Hepatocyte (in vitro differentiated cells): ENCODE measurements at regions not wholly inside any gene's neighbourhood (a gene's known extent, or its start where the extent isn't known, plus 50 kb on each side); places are given as distances from the start of the nearest gene placed in this dataset.

ENCODE experiments used
- DNase-seq: peaks from one replicate; pipeline ENCODE4 v3.0.0-alpha.2; 2016; ENCODE audit warnings: low spot score
- H2AFZ ChIP-seq: fragments of 200-600 bp; sonication (generic); 2 replicates; pipeline ENCODE4 v1.6.0; 2016; ENCODE audit warnings: antibody characterized with exemption, mild to moderate bottlenecking
- H3K27ac ChIP-seq: fragments of 200-600 bp; sonication (generic); 2 replicates; pipeline ENCODE4 v1.5.1; 2016; ENCODE audit warnings: mild to moderate bottlenecking
- H3K27me3 ChIP-seq: fragments of 200-600 bp; sonication (generic); 2 replicates; pipeline ENCODE4 v1.6.1; 2016
- H3K36me3 ChIP-seq: fragments of 200-600 bp; sonication (generic); replicated peaks from 2 replicates; pipeline ENCODE4 v1.5.1; 2016; ENCODE audit warnings: low read depth; ENCODE audit not compliant: insufficient read depth
- H3K4me1 ChIP-seq: fragments of 200-600 bp; sonication (generic); 2 replicates; pipeline ENCODE4 v1.5.1; 2016; ENCODE audit warnings: mild to moderate bottlenecking, moderate library complexity; ENCODE audit not compliant: insufficient read depth
- H3K4me2 ChIP-seq: fragments of 200-600 bp; sonication (generic); 2 replicates; pipeline ENCODE4 v1.6.0; 2016
- H3K4me3 ChIP-seq: fragments of 200-600 bp; sonication (generic); 2 replicates; pipeline ENCODE4 v1.5.1; 2016; ENCODE audit warnings: mild to moderate bottlenecking
- H3K79me2 ChIP-seq: fragments of 200-600 bp; sonication (generic); 2 replicates; pipeline ENCODE4 v1.6.0; 2017; ENCODE audit warnings: mild to moderate bottlenecking
- H3K9me2 ChIP-seq: fragments of 200-600 bp; sonication (generic); replicated peaks from 2 replicates; pipeline ENCODE4 v1.6.0; 2017; ENCODE audit warnings: mild to moderate bottlenecking; ENCODE audit not compliant: insufficient read depth
- H3K9me3 ChIP-seq: fragments of 200-600 bp; sonication (generic); 2 replicates; pipeline ENCODE4 v1.5.1; 2016; ENCODE audit warnings: low read depth, mild to moderate bottlenecking
- H4K20me1 ChIP-seq: fragments of 200-600 bp; sonication (generic); 2 replicates; pipeline ENCODE4 v1.6.0; 2016; ENCODE audit warnings: mild to moderate bottlenecking; ENCODE audit not compliant: insufficient read depth, poor library complexity, severe bottlenecking
- CTCF ChIP-seq: fragments of 200-600 bp; sonication (generic); IDR thresholded peaks from 2 replicates; pipeline ENCODE4 v1.5.1; 2016; ENCODE audit warnings: antibody characterized with exemption, mild to moderate bottlenecking; ENCODE audit not compliant: poor library complexity
- EZH2 ChIP-seq: fragments of 200-600 bp; sonication (generic); IDR thresholded peaks from 2 replicates; pipeline ENCODE4 v1.6.1; 2016; ENCODE audit warnings: antibody characterized with exemption, mild to moderate bottlenecking, borderline replicate concordance
- EZH2phosphoT487 ChIP-seq: fragments of 200-600 bp; sonication (generic); IDR thresholded peaks from one replicate; pipeline ENCODE4 v1.6.1; 2018; ENCODE audit warnings: antibody characterized with exemption, mild to moderate bottlenecking, low read depth, moderate library complexity; ENCODE audit not compliant: unreplicated experiment, severe bottlenecking
- WGBS: methylation state at CpG from one replicate; pipeline ENCODE4 v1.1.6; 2016; ENCODE audit warnings: low lambda C conversion rate; ENCODE audit errors: missing lambda C conversion rate; 5-methylcytosine and 5-hydroxymethylcytosine counted together

GRCh38 chr11:134887896-134888295, 475.9 kb upstream of the B3GAT1 start:
- Histone ChIP-seq H3K36me3 (no peaks in the 10 kb centered on the region), H3K27ac (no peak overlapping the region), H3K4me3 (no peak overlapping the region), H2AFZ (no peak overlapping the region), H3K27me3 (peaks cover 21% of the 10 kb centered on the region), H3K79me2 (no peaks in the 10 kb centered on the region), H3K9me2 (no peaks in the 10 kb centered on the region), H4K20me1 (no peaks in the 10 kb centered on the region), H3K4me2 (no peak overlapping the region), H3K9me3 (no peaks in the 10 kb centered on the region), H3K4me1 (no peaks in the 10 kb centered on the region)
- no peak for TF ChIP-seq CTCF
- TF ChIP-seq EZH2phosphoT487 = no peak
- no peak for TF ChIP-seq EZH2
- WGBS = 81% methylated on average over 4 of the region's 4 CpGs
- DNase-seq = no peak

- Histone ChIP-seq H3K4me1 (no peaks in the 10 kb centered on the region), H3K4me3 (no peak overlapping the region), H3K4me2 (no peak overlapping the region), H3K9me3 (no peaks in the 10 kb centered on the region), H3K79me2 (no peaks in the 10 kb centered on the region), H3K36me3 (no peaks in the 10 kb centered on the region), H4K20me1 (no peaks in the 10 kb centered on the region), H3K27me3 (peaks cover 25% of the 10 kb centered on the region), H3K9me2 (no peaks in the 10 kb centered on the region), H2AFZ (no peak overlapping the region), H3K27ac (no peak overlapping the region)
- 80% methylated on average over 8 of the region's 8 CpGs for WGBS
- no peak for DNase-seq
- TF ChIP-seq EZH2 (no peak), CTCF (no peak), EZH2phosphoT487 (no peak)
These were observed 471.4 kb upstream of the B3GAT1 start for GRCh38 chr11:134883484-134883883.

- Histone ChIP-seq H3K27me3 (peaks cover 21% of the 10 kb centered on the region), H3K27ac (no peak overlapping the region), H3K4me2 (no peak overlapping the region), H3K4me1 (no peaks in the 10 kb centered on the region), H3K4me3 (no peak overlapping the region), H3K9me3 (no peaks in the 10 kb centered on the region), H4K20me1 (no peaks in the 10 kb centered on the region), H3K9me2 (no peaks in the 10 kb centered on the region), H3K36me3 (no peaks in the 10 kb centered on the region), H3K79me2 (no peaks in the 10 kb centered on the region), H2AFZ (no peak overlapping the region)
- no peak for DNase-seq
- WGBS = 68% methylated on average over 13 of the region's 13 CpGs
- TF ChIP-seq EZH2phosphoT487 (no peak), EZH2 (no peak), CTCF (no peak)
These were observed 470.7 kb upstream of the B3GAT1 start for GRCh38 chr11:134882671-134883297.
